Activated naive CD4-positive, alpha-beta T cell treated with anti-CD3 and anti-CD28 coated beads, Interleukin-2, amount 50 U/mL, for 16 hours (primary cell): ENCODE measurements at regions not wholly inside any gene's neighbourhood (a gene's known extent, or its start where the extent isn't known, plus 50 kb on each side); places are given as distances from the start of the nearest gene placed in this dataset.

ENCODE experiments used
- DNase-seq: peaks from one replicate; pipeline ENCODE4 v3.0.0-alpha.2; 2020

- DNase-seq = no peak
Measured at GRCh38 chr9:88767504-88767790, 223.8 kb upstream of the S1PR3 start.

- DNase-seq = no peak
Measured at GRCh38 chr9:88772575-88772974, 218.7 kb upstream of the S1PR3 start.

GRCh38 chr9:88773126-88773525 lies 218.1 kb upstream of the S1PR3 start:
- no peak for DNase-seq

- DNase-seq = no peak
Measured at GRCh38 chr9:88773627-88774244, 217.5 kb upstream of the S1PR3 start.

GRCh38 chr9:88775037-88775471 lies 216.2 kb upstream of the S1PR3 start:
- DNase-seq = no peak

GRCh38 chr9:88775559-88775958 lies 215.7 kb upstream of the S1PR3 start:
- DNase-seq = no peak

- DNase-seq = no peak
Measured at GRCh38 chr9:88775966-88776365, 215.3 kb upstream of the S1PR3 start.

GRCh38 chr9:88776717-88777497 lies 214.4 kb upstream of the S1PR3 start:
- DNase-seq = no peak

GRCh38 chr9:88777498-88778312 lies 213.6 kb upstream of the S1PR3 start:
- DNase-seq = no peak

- no peak for DNase-seq
Measured at GRCh38 chr9:88781628-88782391, 209.5 kb upstream of the S1PR3 start.

- DNase-seq = no peak
Measured at GRCh38 chr9:88782931-88783710, 208.1 kb upstream of the S1PR3 start.

GRCh38 chr9:88783711-88784083 lies 207.6 kb upstream of the S1PR3 start:
- no peak for DNase-seq

- DNase-seq = no peak
Measured at GRCh38 chr9:88784960-88785359, 206.3 kb upstream of the S1PR3 start.

GRCh38 chr9:88786291-88787079 lies 204.8 kb upstream of the S1PR3 start:
- no peak for DNase-seq

- DNase-seq = no peak
Measured at GRCh38 chr9:88789785-88790184, 201.5 kb upstream of the S1PR3 start.

- no peak for DNase-seq
Measured at GRCh38 chr9:88791105-88791805, 200.0 kb upstream of the S1PR3 start.

GRCh38 chr9:88792502-88792901 lies 198.8 kb upstream of the S1PR3 start:
- DNase-seq = no peak

- no peak for DNase-seq
Measured at GRCh38 chr9:88794100-88794499, 197.2 kb upstream of the S1PR3 start.

- no peak for DNase-seq
Measured at GRCh38 chr9:88796947-88797346, 194.3 kb upstream of the S1PR3 start.

- no peak for DNase-seq
Measured at GRCh38 chr9:88798476-88798875, 192.8 kb upstream of the S1PR3 start.
